ENCODE measurements at regions not wholly inside any gene's neighbourhood (a gene's known extent, or its start where the extent isn't known, plus 50 kb on each side); places are given as distances from the start of the nearest gene placed in this dataset.

DNA sequence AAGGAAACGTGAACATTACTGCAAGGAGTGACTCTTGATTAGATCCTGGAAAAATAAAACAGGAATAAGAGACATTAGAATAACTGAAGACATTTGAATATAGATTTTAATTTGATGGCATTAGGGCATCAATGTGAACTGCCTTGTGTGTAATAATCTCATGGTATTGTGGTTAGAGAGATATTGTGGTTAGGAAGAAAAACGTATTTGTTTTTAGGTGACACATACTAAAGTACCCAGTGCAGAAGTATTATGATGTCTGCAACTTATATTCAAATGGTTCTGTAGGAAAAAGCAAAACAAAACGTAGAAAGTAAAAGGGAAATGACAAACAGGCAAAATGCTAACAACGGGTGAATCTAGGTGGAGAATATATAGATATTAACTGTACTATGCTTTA lies 65.9 kb upstream of the OGFRL1 start (continued):
- TF ChIP-seq GATA3 (IDR thresholded peaks at IDR 0.05; ENCODE audit: borderline replicate concordance): no peak

DNA sequence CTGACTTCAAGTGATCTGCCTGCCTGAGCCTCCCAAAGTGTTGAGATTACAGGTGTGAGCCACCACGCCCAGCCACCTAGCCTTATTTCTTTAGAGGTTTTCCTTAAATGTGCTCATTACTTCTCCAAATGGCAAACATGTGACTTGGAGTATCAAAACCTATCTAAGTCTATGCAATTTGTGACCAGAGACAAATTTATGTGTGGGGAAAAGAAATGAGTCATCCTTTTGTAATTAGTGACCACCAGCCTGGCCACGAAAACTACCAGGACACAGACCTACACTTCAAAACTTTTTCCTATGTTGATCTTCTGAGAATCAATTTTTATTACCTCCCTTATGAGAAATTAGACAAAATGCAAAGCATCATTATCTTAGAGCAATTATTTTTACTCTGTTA lies 64.6 kb upstream of the OGFRL1 start:
- no peak for ATAC-seq
- FAIRE-seq: no peak

DNA sequence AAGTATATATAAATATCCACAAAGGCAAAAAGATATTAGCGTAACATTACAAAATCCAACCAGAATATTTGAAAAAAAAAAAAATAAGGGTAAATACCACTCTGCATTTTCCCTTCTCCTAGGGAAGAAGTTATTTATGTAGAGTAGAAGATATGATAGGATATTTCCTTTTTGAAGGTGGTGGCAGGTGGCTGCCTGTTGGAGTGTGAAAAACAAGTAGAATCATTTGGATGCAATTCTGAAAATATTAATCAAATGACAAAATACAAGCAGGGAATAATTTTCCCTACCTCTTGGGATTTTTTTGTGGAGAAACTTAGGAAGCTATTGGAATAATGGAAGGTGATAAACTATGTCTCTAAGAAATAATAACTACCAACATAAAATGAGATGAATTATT lies 62.5 kb upstream of the OGFRL1 start:
- DNase-seq (ENCODE audit: low read depth in 1 of 2, low spot score in 1 of 2) (no peak), FAIRE-seq (no peak), ATAC-seq (no peak)
- TF ChIP-seq ZNF302 (CRISPR knock-in tag; IDR thresholded peaks at IDR 0.05): no peak
- POLR2A ChIA-PET: no interaction called here
- Histone ChIP-seq H3K27ac (no peak overlapping the region), H3K4me3 (no peak overlapping the region), H3K4me2 (no peak overlapping the region), H3K4me1 (peaks cover 12% of the 10 kb centered on the region), H3K9me3 (no peaks in the 10 kb centered on the region)
- CTCF ChIA-PET: no interaction called here
- whole genome bisulfite sequencing (ENCODE audit: missing lambda C conversion rate): 92% methylated on average over 1 of the region's 1 CpG

More for the DNA sequence above, 64.6 kb upstream of the OGFRL1 start:
- Histone ChIP-seq H3K4me1 (peaks cover 12% of the 10 kb centered on the region), H3K9me3 (no peaks in the 10 kb centered on the region), H3K4me2 (no peak overlapping the region), H3K27ac (no peak overlapping the region), H3K4me3 (no peak overlapping the region)
- POLR2A ChIA-PET: no interaction called here
- CTCF ChIA-PET: interaction anchor here (1.2 kb wide), 1 partner anchor 26 kb away, joined by 3 read pairs; no protein-coding TSS in a partner anchor
- WGBS (ENCODE audit: missing lambda C conversion rate): 84% methylated on average over 2 of the region's 2 CpGs
- TF ChIP-seq NPAS2 (CRISPR knock-in tag; IDR thresholded peaks at IDR 0.05; ENCODE audit: borderline replicate concordance): no peak
- no peak for TF ChIP-seq HOXB13 (CRISPR knock-in tag; IDR thresholded peaks at IDR 0.05; ENCODE audit: low read depth)
- TF ChIP-seq SMC3 (IDR thresholded peaks at IDR 0.05): no peak
- TF ChIP-seq JUN (IDR thresholded peaks at IDR 0.05): no peak
- TF ChIP-seq FOSL2 (IDR thresholded peaks at IDR 0.05): no peak
- peak; percentile 12; the same call in 1 of the 2 replicates for TF ChIP-seq FOSL2 (CRISPR knock-in tag; IDR thresholded peaks at IDR 0.05)
- no peak for DNase-seq (ENCODE audit: low read depth in 1 of 2, low spot score in 1 of 2)

DNA sequence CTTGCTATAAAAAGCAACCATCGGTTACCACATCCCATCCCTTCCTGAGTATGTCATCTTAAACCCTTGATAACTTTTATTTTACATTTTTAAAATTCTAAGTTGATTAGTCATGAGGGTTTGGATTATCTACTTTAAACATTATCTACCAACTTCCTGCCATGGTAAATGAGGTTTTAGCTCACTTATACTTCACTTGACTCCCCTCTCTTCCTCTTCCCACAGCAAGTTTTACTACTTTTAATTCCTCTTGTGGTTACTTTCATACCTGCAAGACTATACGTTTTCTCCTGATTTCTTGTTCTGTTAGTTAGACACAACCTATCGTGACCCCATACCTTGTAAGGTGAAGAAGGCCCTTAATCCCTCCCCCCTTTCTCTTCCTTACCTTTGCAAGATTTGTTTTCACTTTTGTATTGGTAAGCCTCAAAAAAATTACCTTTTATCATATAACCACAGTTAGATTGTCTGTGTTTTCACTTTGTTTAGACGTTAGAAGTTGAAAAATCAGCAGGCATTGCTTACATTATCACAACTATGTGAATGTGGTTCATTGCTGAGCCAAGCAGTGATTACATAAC lies 60.1 kb upstream of the OGFRL1 start:
- ChIA-PET POLR2A (no interaction called here), CTCF (interaction anchor here (1.5 kb wide), 1 partner anchor 10 kb away, joined by 3 read pairs; no protein-coding TSS in a partner anchor)
- FAIRE-seq: no peak
- Histone ChIP-seq H3K4me2 (peak overlapping the region; percentile 41; the same call in 1 of the 3 replicates), H3K27ac (0 out of 6 replicates have a peak overlapping the region, but pooled peaks of 1 of the 2 experiments have one; percentile 37), H3K9me3 (no peaks in the 10 kb centered on the region), H3K4me3 (no peak overlapping the region), H3K4me1 (peaks cover 12% of the 10 kb centered on the region)
- no peak for ATAC-seq
- WGBS (ENCODE audit: missing lambda C conversion rate): 25% methylated on average over 4 of the region's 4 CpGs
- TF ChIP-seq JUN (IDR thresholded peaks at IDR 0.05): no peak
- TF ChIP-seq, protein P1, sequence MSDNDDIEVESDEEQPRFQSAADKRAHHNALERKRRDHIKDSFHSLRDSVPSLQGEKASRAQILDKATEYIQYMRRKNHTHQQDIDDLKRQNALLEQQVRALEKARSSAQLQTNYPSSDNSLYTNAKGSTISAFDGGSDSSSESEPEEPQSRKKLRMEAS (IDR thresholded peaks at IDR 0.05): no peak
- no peak for TF ChIP-seq EHF (CRISPR knock-in tag; IDR thresholded peaks at IDR 0.05)
- TF ChIP-seq SMC3 (IDR thresholded peaks at IDR 0.05): no peak
- TF ChIP-seq, protein P2, sequence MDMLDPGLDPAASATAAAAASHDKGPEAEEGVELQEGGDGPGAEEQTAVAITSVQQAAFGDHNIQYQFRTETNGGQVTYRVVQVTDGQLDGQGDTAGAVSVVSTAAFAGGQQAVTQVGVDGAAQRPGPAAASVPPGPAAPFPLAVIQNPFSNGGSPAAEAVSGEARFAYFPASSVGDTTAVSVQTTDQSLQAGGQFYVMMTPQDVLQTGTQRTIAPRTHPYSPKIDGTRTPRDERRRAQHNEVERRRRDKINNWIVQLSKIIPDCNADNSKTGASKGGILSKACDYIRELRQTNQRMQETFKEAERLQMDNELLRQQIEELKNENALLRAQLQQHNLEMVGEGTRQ (IDR thresholded peaks at IDR 0.05): no peak
- TF ChIP-seq, protein P3, sequence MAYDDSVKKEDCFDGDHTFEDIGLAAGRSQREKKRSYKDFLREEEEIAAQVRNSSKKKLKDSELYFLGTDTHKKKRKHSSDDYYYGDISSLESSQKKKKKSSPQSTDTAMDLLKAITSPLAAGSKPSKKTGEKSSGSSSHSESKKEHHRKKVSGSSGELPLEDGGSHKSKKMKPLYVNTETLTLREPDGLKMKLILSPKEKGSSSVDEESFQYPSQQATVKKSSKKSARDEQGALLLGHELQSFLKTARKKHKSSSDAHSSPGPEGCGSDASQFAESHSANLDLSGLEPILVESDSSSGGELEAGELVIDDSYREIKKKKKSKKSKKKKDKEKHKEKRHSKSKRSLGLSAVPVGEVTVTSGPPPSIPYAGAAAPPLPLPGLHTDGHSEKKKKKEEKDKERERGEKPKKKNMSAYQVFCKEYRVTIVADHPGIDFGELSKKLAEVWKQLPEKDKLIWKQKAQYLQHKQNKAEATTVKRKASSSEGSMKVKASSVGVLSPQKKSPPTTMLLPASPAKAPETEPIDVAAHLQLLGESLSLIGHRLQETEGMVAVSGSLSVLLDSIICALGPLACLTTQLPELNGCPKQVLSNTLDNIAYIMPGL (CRISPR knock-in tag; IDR thresholded peaks at IDR 0.05; ENCODE audit: borderline replicate concordance): no peak
- TF ChIP-seq HOXA7 (CRISPR knock-in tag; IDR thresholded peaks at IDR 0.05): no peak
- DNase-seq (ENCODE audit: low read depth in 1 of 2, low spot score in 1 of 2): no peak

DNA sequence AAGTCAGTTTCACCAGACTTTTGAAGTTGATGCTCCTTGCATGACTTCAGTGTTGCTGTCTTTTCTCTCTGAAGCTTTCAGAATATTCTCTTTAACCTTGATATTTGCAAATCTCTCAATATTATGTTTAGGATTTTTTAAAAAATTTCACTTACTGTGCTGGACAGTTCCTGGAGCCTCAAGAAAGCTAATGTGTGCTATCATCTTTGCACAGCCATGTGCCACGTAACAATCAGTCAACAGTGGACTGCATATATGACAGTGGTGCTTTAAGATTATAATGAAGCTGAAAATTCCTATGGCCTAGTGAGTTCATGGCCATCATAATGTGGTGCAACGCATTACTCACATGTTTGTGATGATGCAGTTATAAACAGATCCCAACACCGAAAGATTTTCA lies 59.1 kb upstream of the OGFRL1 start:
- FAIRE-seq (no peak), DNase-seq (ENCODE audit: low read depth in 1 of 2, low spot score in 1 of 2) (no peak), ATAC-seq (no peak)
- Histone ChIP-seq H3K27ac (no peak overlapping the region), H3K9me3 (no peaks in the 10 kb centered on the region), H3K4me3 (no peak overlapping the region), H3K4me1 (peaks cover 12% of the 10 kb centered on the region), H3K4me2 (no peak overlapping the region)
- TF ChIP-seq MAZ (IDR thresholded peaks at IDR 0.05; ENCODE audit: borderline replicate concordance, low read depth, low read length) (no peak), MAFK (IDR thresholded peaks at IDR 0.05; ENCODE audit: partially characterized antibody) (no peak), ZSCAN20 (CRISPR knock-in tag; IDR thresholded peaks at IDR 0.05) (no peak), CBX8 (IDR thresholded peaks at IDR 0.05) (no peak), NFE2L2 (conservative IDR thresholded peaks at IDR 0.05; ENCODE audit: low read length) (no peak), RNF2 (IDR thresholded peaks at IDR 0.05; ENCODE audit: borderline replicate concordance, low read depth) (no peak)
- TF ChIP-seq, protein P1 (IDR thresholded peaks at IDR 0.05): no peak
- TF ChIP-seq, protein P4, sequence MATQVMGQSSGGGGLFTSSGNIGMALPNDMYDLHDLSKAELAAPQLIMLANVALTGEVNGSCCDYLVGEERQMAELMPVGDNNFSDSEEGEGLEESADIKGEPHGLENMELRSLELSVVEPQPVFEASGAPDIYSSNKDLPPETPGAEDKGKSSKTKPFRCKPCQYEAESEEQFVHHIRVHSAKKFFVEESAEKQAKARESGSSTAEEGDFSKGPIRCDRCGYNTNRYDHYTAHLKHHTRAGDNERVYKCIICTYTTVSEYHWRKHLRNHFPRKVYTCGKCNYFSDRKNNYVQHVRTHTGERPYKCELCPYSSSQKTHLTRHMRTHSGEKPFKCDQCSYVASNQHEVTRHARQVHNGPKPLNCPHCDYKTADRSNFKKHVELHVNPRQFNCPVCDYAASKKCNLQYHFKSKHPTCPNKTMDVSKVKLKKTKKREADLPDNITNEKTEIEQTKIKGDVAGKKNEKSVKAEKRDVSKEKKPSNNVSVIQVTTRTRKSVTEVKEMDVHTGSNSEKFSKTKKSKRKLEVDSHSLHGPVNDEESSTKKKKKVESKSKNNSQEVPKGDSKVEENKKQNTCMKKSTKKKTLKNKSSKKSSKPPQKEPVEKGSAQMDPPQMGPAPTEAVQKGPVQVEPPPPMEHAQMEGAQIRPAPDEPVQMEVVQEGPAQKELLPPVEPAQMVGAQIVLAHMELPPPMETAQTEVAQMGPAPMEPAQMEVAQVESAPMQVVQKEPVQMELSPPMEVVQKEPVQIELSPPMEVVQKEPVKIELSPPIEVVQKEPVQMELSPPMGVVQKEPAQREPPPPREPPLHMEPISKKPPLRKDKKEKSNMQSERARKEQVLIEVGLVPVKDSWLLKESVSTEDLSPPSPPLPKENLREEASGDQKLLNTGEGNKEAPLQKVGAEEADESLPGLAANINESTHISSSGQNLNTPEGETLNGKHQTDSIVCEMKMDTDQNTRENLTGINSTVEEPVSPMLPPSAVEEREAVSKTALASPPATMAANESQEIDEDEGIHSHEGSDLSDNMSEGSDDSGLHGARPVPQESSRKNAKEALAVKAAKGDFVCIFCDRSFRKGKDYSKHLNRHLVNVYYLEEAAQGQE (IDR thresholded peaks at IDR 0.05): no peak
- ChIA-PET POLR2A (no interaction called here), CTCF (no interaction called here)
- 93% methylated on average over 3 of the region's 3 CpGs for WGBS (ENCODE audit: missing lambda C conversion rate)
